ENCODE measurements at regions not wholly inside any gene's neighbourhood (a gene's known extent, or its start where the extent isn't known, plus 50 kb on each side); places are given as distances from the start of the nearest gene placed in this dataset.

DNA sequence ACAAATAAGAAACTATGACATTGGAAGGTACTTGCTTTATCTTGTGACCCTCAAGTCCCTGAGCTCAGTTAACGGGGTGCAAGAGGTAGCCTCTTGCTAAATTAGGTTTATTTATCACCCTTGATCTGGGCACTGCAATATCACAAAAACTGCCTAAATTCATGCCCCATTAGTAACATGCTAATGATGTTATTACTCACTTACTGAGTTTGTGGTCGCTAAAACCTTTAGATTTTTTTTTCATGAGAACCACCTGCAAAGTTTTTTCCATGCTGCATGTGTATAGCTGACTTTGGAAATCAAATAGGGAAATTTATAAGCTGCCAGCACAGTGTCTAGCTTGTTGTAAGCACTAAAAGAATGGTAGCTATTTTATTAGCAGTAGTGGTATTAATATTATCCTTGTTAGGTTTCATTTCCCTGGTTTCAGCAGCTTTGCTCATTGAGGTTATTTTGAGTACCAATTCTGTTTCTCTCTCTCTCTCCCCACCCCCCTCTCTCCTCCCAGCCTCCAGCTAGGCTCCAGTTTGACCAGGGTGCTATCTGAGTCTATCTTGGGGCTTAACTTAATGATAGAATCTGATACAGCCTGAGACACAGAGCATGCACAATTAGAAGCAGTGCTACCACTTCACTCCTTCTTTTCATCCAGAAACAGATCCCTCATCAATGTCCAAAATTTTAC, 88.7 kb upstream of the ATP8B1 start:
- TF ChIP-seq, protein P1, sequence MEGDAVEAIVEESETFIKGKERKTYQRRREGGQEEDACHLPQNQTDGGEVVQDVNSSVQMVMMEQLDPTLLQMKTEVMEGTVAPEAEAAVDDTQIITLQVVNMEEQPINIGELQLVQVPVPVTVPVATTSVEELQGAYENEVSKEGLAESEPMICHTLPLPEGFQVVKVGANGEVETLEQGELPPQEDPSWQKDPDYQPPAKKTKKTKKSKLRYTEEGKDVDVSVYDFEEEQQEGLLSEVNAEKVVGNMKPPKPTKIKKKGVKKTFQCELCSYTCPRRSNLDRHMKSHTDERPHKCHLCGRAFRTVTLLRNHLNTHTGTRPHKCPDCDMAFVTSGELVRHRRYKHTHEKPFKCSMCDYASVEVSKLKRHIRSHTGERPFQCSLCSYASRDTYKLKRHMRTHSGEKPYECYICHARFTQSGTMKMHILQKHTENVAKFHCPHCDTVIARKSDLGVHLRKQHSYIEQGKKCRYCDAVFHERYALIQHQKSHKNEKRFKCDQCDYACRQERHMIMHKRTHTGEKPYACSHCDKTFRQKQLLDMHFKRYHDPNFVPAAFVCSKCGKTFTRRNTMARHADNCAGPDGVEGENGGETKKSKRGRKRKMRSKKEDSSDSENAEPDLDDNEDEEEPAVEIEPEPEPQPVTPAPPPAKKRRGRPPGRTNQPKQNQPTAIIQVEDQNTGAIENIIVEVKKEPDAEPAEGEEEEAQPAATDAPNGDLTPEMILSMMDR (conservative IDR thresholded peaks at IDR 0.05 in 1 of 2, IDR thresholded peaks at IDR 0.05 in 1 of 2; ENCODE audit: extremely low read depth in 1 of 2, insufficient read depth in 1 of 2, low read depth in 1 of 2, low read length in 2 of 2) = no peak
- no peak for TF ChIP-seq EZH2 (IDR thresholded peaks at IDR 0.05; ENCODE audit: borderline replicate concordance, low read length)

Data from mammary epithelial cell (primary cell).